Lower leg skin (tissue), 4 donors: ENCODE measurements at regions not wholly inside any gene's neighbourhood (a gene's known extent, or its start where the extent isn't known, plus 50 kb on each side); places are given as distances from the start of the nearest gene placed in this dataset.

ENCODE experiments used
- DNase-seq, 2 donors: peaks; one replicate each; pipeline ENCODE4 v3.0.0-alpha.2; 2019; ENCODE audit warnings: low spot score in 2 of 2
- H3K4me3 ChIP-seq: fragments of 200-600 bp; sonication (generic); 2 replicates; pipeline ENCODE4 v1.5.1; 2017; ENCODE audit warnings: mild to moderate bottlenecking, low read depth; ENCODE audit not compliant: poor library complexity, severe bottlenecking
- CTCF ChIP-seq, 3 donors: fragments of 450-650 bp; IDR thresholded peaks; one replicate each; pipeline ENCODE4 v1.5.1; 2016; ENCODE audit warnings: antibody characterized with exemption in 3 of 3, mild to moderate bottlenecking in 3 of 3, moderate library complexity in 2 of 3
- POLR2A ChIP-seq, 2 donors: fragments of 450-650 bp; IDR thresholded peaks; one replicate each; pipeline ENCODE4 v1.6.1; 2016 to 2017; ENCODE audit warnings: antibody characterized with exemption in 2 of 2, mild to moderate bottlenecking in 1 of 2, moderate library complexity in 1 of 2
- WGBS, 2 donors: methylation state at CpG; one replicate each; pipeline ENCODE4 v1.1.5; 2018; 5-methylcytosine and 5-hydroxymethylcytosine counted together
- intact Hi-C: fragments of 100-400 bp; cut with DNase I; formaldehyde crosslinking; loops from one replicate; pipeline ENCODE4 v1.15.0; 2023; ENCODE audit warnings: low total_unique reads

GRCh38 chr3:94709249-94709902 lies 646.5 kb downstream of the NSUN3 start:
- intact Hi-C loops, result no loop called here
- no peak for DNase-seq
- WGBS, 2 donors, result 37 to 53% methylated on average over 1 of the region's 1 CpG
- TF ChIP-seq POLR2A (IDR thresholded peaks at IDR 0.05) (no peak), CTCF (IDR thresholded peaks at IDR 0.05) (no peak)
- no peak overlapping the region for H3K4me3 ChIP-seq

- no peak for DNase-seq
- intact Hi-C loops, result no loop called here
- no peak for TF ChIP-seq POLR2A (IDR thresholded peaks at IDR 0.05)
- no peak for TF ChIP-seq CTCF (IDR thresholded peaks at IDR 0.05)
- H3K4me3 ChIP-seq, result no peak overlapping the region
Measured at GRCh38 chr3:94714194-94714593, 651.3 kb downstream of the NSUN3 start.

GRCh38 chr3:94716326-94717018 lies 653.6 kb downstream of the NSUN3 start:
- TF ChIP-seq POLR2A (IDR thresholded peaks at IDR 0.05) (no peak), CTCF (IDR thresholded peaks at IDR 0.05) (no peak)
- intact Hi-C loops, result no loop called here
- no peak for DNase-seq
- 47 to 54% methylated on average over 2 of the region's 2 CpGs for WGBS, 2 donors
- no peak overlapping the region for H3K4me3 ChIP-seq

- no peak overlapping the region for H3K4me3 ChIP-seq
- intact Hi-C loops, result no loop called here
- DNase-seq, result no peak
- no peak for TF ChIP-seq CTCF (IDR thresholded peaks at IDR 0.05)
- TF ChIP-seq POLR2A (IDR thresholded peaks at IDR 0.05), result no peak
- WGBS, 2 donors, result 47 to 65% methylated on average over 2 of the region's 2 CpGs
Measured at GRCh38 chr3:94734206-94734605, 671.3 kb downstream of the NSUN3 start.

GRCh38 chr3:94735354-94735753 lies 672.5 kb downstream of the NSUN3 start:
- WGBS, 2 donors, result 59 to 75% methylated on average over 2 of the region's 2 CpGs
- no peak for DNase-seq
- TF ChIP-seq POLR2A (IDR thresholded peaks at IDR 0.05) (no peak), CTCF (IDR thresholded peaks at IDR 0.05) (no peak)
- intact Hi-C loops, result no loop called here
- no peak overlapping the region for H3K4me3 ChIP-seq
